GM12878 (cell line): ENCODE measurements at regions not wholly inside any gene's neighbourhood (a gene's known extent, or its start where the extent isn't known, plus 50 kb on each side); places are given as distances from the start of the nearest gene placed in this dataset.

Experiments
- BCL3 ChIP-seq: IDR thresholded peaks from 2 replicates; pipeline ENCODE4 v1.6.1; 2011; ENCODE audit warnings: borderline replicate concordance, low read depth, mild to moderate bottlenecking, moderate library complexity, low read length; ENCODE audit not compliant: insufficient read depth, poor library complexity, severe bottlenecking
- CBX5 ChIP-seq: sonication (generic); IDR thresholded peaks from 2 replicates; pipeline ENCODE4 v1.6.1; 2016; ENCODE audit warnings: low read depth, moderate library complexity, mild to moderate bottlenecking, inconsistent platforms
- CEBPB ChIP-seq, 2 experiments: fragments of 150-350 bp in 1 of 2; IDR thresholded peaks; 2 replicates each; pipeline ENCODE4 v1.6.1; 2012 to 2014; ENCODE audit warnings: low read depth in 2 of 2, low read length in 2 of 2, borderline replicate concordance in 1 of 2, inconsistent platforms in 1 of 2
- CREM ChIP-seq: IDR thresholded peaks from 2 replicates; pipeline ENCODE4 v1.6.1; 2014; ENCODE audit warnings: antibody characterized with exemption, low read depth
- EED ChIP-seq: sonication (generic); IDR thresholded peaks from 2 replicates; pipeline ENCODE4 v1.6.1; 2016; ENCODE audit warnings: antibody characterized with exemption, low read depth
- FOXM1 ChIP-seq: IDR thresholded peaks from 2 replicates; pipeline ENCODE4 v1.6.1; 2012; ENCODE audit warnings: low read depth, mild to moderate bottlenecking, inconsistent platforms, low read length, moderate library complexity
- JUNB ChIP-seq: IDR thresholded peaks from 2 replicates; pipeline ENCODE4 v1.6.1; 2016; ENCODE audit warnings: antibody characterized with exemption, mild to moderate bottlenecking
- MEF2B ChIP-seq: fragments of 450-650 bp; IDR thresholded peaks from 2 replicates; pipeline ENCODE4 v1.6.1; 2018; ENCODE audit warnings: mild to moderate bottlenecking, moderate library complexity; ENCODE audit not compliant: partially characterized antibody, poor library complexity, severe bottlenecking
- NBN ChIP-seq: fragments of 450-650 bp; IDR thresholded peaks from 2 replicates; pipeline ENCODE4 v1.6.1; 2016
- RUNX3 ChIP-seq: IDR thresholded peaks from 2 replicates; pipeline ENCODE4 v1.6.1; 2012; ENCODE audit warnings: low read length, inconsistent platforms
- STAT3 ChIP-seq: IDR thresholded peaks from 2 replicates; pipeline ENCODE4 v1.6.1; 2011; ENCODE audit warnings: low read depth, low read length, improper control_type of control experiment
- TAF1 ChIP-seq: IDR thresholded peaks from 2 replicates; pipeline ENCODE4 v1.6.1; 2011; ENCODE audit warnings: mild to moderate bottlenecking, low read depth, low read length, borderline replicate concordance
- YY1 ChIP-seq: IDR thresholded peaks from 2 replicates; pipeline ENCODE4 v1.6.1; 2011; ENCODE audit warnings: low read depth, mild to moderate bottlenecking, low read length
- TF ChIP-seq, protein P1 (sequence below): IDR thresholded peaks from 2 replicates; pipeline ENCODE4 v1.6.1; 2012; ENCODE audit warnings: improper control_type of control experiment, low read depth, low read length; ENCODE audit not compliant: insufficient replicate concordance

GRCh38 chr6:113653275-113653674 is 203.9 kb upstream of the MARCKS start (continued):
- TF ChIP-seq FOXM1 (peak; percentile 43; the same call in 1 of the 2 replicates), EED (peak; percentile 67), BCL3 (peak; percentile 82), JUNB (peak; percentile 58), TAF1 (no peak), MEF2B (peak; percentile 24), CREM (no peak), CBX5 (peak; percentile 52; the same call in 1 of the 2 replicates), NBN (0 out of 2 replicates have a peak, but pooled peaks have one; percentile 27), CEBPB (IDR thresholded peaks at IDR 0.05; ENCODE audit: borderline replicate concordance in 1 of 2, low read depth in 2 of 2, low read length in 2 of 2) (no peak), RUNX3 (peak; percentile 25; the same call in 1 of the 2 replicates), YY1 (peak; percentile 57), STAT3 (no peak)
- TF ChIP-seq, protein P1, sequence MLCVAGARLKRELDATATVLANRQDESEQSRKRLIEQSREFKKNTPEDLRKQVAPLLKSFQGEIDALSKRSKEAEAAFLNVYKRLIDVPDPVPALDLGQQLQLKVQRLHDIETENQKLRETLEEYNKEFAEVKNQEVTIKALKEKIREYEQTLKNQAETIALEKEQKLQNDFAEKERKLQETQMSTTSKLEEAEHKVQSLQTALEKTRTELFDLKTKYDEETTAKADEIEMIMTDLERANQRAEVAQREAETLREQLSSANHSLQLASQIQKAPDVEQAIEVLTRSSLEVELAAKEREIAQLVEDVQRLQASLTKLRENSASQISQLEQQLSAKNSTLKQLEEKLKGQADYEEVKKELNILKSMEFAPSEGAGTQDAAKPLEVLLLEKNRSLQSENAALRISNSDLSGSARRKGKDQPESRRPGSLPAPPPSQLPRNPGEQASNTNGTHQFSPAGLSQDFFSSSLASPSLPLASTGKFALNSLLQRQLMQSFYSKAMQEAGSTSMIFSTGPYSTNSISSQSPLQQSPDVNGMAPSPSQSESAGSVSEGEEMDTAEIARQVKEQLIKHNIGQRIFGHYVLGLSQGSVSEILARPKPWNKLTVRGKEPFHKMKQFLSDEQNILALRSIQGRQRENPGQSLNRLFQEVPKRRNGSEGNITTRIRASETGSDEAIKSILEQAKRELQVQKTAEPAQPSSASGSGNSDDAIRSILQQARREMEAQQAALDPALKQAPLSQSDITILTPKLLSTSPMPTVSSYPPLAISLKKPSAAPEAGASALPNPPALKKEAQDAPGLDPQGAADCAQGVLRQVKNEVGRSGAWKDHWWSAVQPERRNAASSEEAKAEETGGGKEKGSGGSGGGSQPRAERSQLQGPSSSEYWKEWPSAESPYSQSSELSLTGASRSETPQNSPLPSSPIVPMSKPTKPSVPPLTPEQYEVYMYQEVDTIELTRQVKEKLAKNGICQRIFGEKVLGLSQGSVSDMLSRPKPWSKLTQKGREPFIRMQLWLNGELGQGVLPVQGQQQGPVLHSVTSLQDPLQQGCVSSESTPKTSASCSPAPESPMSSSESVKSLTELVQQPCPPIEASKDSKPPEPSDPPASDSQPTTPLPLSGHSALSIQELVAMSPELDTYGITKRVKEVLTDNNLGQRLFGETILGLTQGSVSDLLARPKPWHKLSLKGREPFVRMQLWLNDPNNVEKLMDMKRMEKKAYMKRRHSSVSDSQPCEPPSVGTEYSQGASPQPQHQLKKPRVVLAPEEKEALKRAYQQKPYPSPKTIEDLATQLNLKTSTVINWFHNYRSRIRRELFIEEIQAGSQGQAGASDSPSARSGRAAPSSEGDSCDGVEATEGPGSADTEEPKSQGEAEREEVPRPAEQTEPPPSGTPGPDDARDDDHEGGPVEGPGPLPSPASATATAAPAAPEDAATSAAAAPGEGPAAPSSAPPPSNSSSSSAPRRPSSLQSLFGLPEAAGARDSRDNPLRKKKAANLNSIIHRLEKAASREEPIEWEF = no peak
